A549 (cell line): ENCODE measurements at regions not wholly inside any gene's neighbourhood (a gene's known extent, or its start where the extent isn't known, plus 50 kb on each side); places are given as distances from the start of the nearest gene placed in this dataset.

Experiments
- ATAC-seq, 2 experiments: fragments of 200-7000 bp in 1 of 2; fragments of >200 bp in 1 of 2; cut with Nextera tagmentation in 1 of 2; cut with Tn5 transposase in 1 of 2; 3 replicates each; pipeline versions ENCODE4 v1.8.0 to v1.9.1; 2018 to 2020; ENCODE audit warnings: mild to moderate bottlenecking in 1 of 2, moderate library complexity in 1 of 2
- CTCF ChIA-PET: fragments of 300-600 bp; sonication (Branson Sonifier 250); formaldehyde crosslinking; extraction: SDS; loops from one replicate; lab custom pipeline; 2021; ENCODE audit warnings: antibody characterized with exemption, inconsistent platforms; lab: Yijun Ruan, JAX
- POLR2A ChIA-PET: fragments of 350-600 bp; formaldehyde crosslinking; extraction: SDS; loops from one replicate; lab custom pipeline; 2021; ENCODE audit warnings: antibody characterized with exemption, inconsistent platforms; lab: Yijun Ruan, JAX
- DNase-seq, 2 experiments: peaks; one replicate each; pipeline versions ENCODE4 v3.0.0 to v3.0.0-alpha.2; 2011 to 2016; ENCODE audit warnings: low read depth in 1 of 2, low spot score in 1 of 2
- FAIRE-seq: peaks from 2 replicates; lab custom pipeline; 2011; peaks lifted over from hg19 to GRCh38; lab: Jason Lieb, UNC
- H3K27ac ChIP-seq, 2 experiments: fragments of >200 bp; sonication (Bioruptor Twin); formaldehyde crosslinking; 3 replicates each; pipeline ENCODE4 v1.5.1; 2016 to 2017
- H3K4me1 ChIP-seq: fragments of >200 bp; sonication (Bioruptor Twin); formaldehyde crosslinking; 3 replicates; pipeline ENCODE4 v1.6.1; 2016
- H3K4me2 ChIP-seq: fragments of >200 bp; sonication (Bioruptor Twin); formaldehyde crosslinking; 3 replicates; pipeline ENCODE4 v1.6.1; 2016
- H3K4me3 ChIP-seq: fragments of >200 bp; sonication (Bioruptor Twin); formaldehyde crosslinking; 3 replicates; pipeline ENCODE4 v1.5.1; 2016
- H3K9me3 ChIP-seq: fragments of >200 bp; sonication (Bioruptor Twin); formaldehyde crosslinking; 3 replicates; pipeline ENCODE4 v1.6.1; 2016
- CBX2 ChIP-seq: fragments of 200-600 bp; sonication (generic); IDR thresholded peaks from 2 replicates; pipeline ENCODE4 v1.6.1; 2016; ENCODE audit warnings: low read depth, mild to moderate bottlenecking, borderline replicate concordance
- CEBPB ChIP-seq, 2 experiments: fragments of >200 bp in 1 of 2; sonication (Bioruptor Twin) in 1 of 2; formaldehyde crosslinking in 1 of 2; IDR thresholded peaks; 2 replicates each; pipeline ENCODE4 v1.6.1; 2012 to 2016
- CHD4 ChIP-seq: fragments of 200-600 bp; sonication (generic); IDR thresholded peaks from 2 replicates; pipeline ENCODE4 v1.6.1; 2016; ENCODE audit warnings: antibody characterized with exemption, mild to moderate bottlenecking, borderline replicate concordance
- CTCF ChIP-seq: fragments of >200 bp; sonication (Bioruptor Twin); formaldehyde crosslinking; IDR thresholded peaks from 3 replicates; pipeline ENCODE4 v1.5.1; 2016
- E2F6 ChIP-seq: IDR thresholded peaks from 2 replicates; pipeline ENCODE4 v1.6.1; 2012; ENCODE audit warnings: low read depth, borderline replicate concordance
- EHF ChIP-seq: fragments of 250-450 bp; sonication (Bioruptor Pico); IDR thresholded peaks from 2 replicates; pipeline ENCODE4 v1.5.0; 2020; ENCODE audit warnings: mild to moderate bottlenecking
- EHMT2 ChIP-seq: fragments of 200-600 bp; sonication (generic); IDR thresholded peaks from 2 replicates; pipeline ENCODE4 v1.6.1; 2016; ENCODE audit warnings: antibody characterized with exemption, low read depth, mild to moderate bottlenecking, moderate library complexity
- ESRRA ChIP-seq: fragments of 150-350 bp; IDR thresholded peaks from 2 replicates; pipeline ENCODE4 v1.6.1; 2014; ENCODE audit warnings: mild to moderate bottlenecking, low read length, borderline replicate concordance
- FOSB ChIP-seq: fragments of 250-450 bp; sonication (Bioruptor Pico); IDR thresholded peaks from 2 replicates; pipeline ENCODE4 v1.5.0; 2020; ENCODE audit warnings: mild to moderate bottlenecking, moderate library complexity
- GATA3 ChIP-seq: IDR thresholded peaks from 2 replicates; pipeline ENCODE4 v1.6.1; 2012; ENCODE audit warnings: borderline replicate concordance
- HDAC2 ChIP-seq: fragments of 200-600 bp; sonication (generic); IDR thresholded peaks from 2 replicates; pipeline ENCODE4 v1.6.1; 2016
- HEYL ChIP-seq: fragments of 250-450 bp; sonication (Bioruptor Pico); IDR thresholded peaks from 2 replicates; pipeline ENCODE4 v1.8.0; 2021; ENCODE audit warnings: mild to moderate bottlenecking, moderate library complexity
- HOXB13 ChIP-seq: fragments of 250-450 bp; sonication (Bioruptor Pico); IDR thresholded peaks from 2 replicates; pipeline ENCODE4 v1.5.0; 2020; ENCODE audit warnings: low read depth, mild to moderate bottlenecking, moderate library complexity
- JUN ChIP-seq, 2 experiments: fragments of >200 bp; sonication (Bioruptor Twin); formaldehyde crosslinking; IDR thresholded peaks; 2 replicates in 1 of 2; 3 replicates in 1 of 2; pipeline ENCODE4 v1.6.1; 2016 to 2017
- KDM1A ChIP-seq: fragments of 200-600 bp; sonication (generic); IDR thresholded peaks from 2 replicates; pipeline ENCODE4 v1.6.1; 2016; ENCODE audit warnings: low read depth, mild to moderate bottlenecking
- MAZ ChIP-seq: fragments of 150-350 bp; IDR thresholded peaks from 2 replicates; pipeline ENCODE4 v1.6.1; 2014; ENCODE audit warnings: antibody characterized with exemption, low read depth, low read length, borderline replicate concordance
- NFE2L2 ChIP-seq: fragments of 150-350 bp; conservative IDR thresholded peaks from 2 replicates; pipeline ENCODE4 v1.6.1; 2014; ENCODE audit warnings: low read length
- NPAS2 ChIP-seq: fragments of 250-450 bp; sonication (Bioruptor Pico); IDR thresholded peaks from 2 replicates; pipeline ENCODE4 v1.8.0; 2022; ENCODE audit warnings: mild to moderate bottlenecking, moderate library complexity, borderline replicate concordance
- NR3C1 ChIP-seq: fragments of >200 bp; sonication (Bioruptor Twin); formaldehyde crosslinking; IDR thresholded peaks from 3 replicates; pipeline ENCODE4 v1.6.1; 2017
- PBX3 ChIP-seq: IDR thresholded peaks from 2 replicates; pipeline ENCODE4 v1.6.1; 2012
- PHF8 ChIP-seq: fragments of 200-600 bp; sonication (generic); IDR thresholded peaks from 2 replicates; pipeline ENCODE4 v1.6.1; 2016; ENCODE audit warnings: low read depth, mild to moderate bottlenecking, antibody characterized with exemption, moderate library complexity, borderline replicate concordance
- POLR2AphosphoS2 ChIP-seq: conservative IDR thresholded peaks from 2 replicates; pipeline ENCODE4 v1.6.1; 2012; ENCODE audit warnings: low read length, improper control_type of control experiment, inconsistent platforms
- RAD21 ChIP-seq, 2 experiments: fragments of >200 bp in 1 of 2; sonication (Bioruptor Twin) in 1 of 2; formaldehyde crosslinking in 1 of 2; IDR thresholded peaks in 1 of 2; conservative IDR thresholded peaks in 1 of 2; 2 replicates in 1 of 2; 3 replicates in 1 of 2; pipeline ENCODE4 v1.6.1; 2012 to 2018; ENCODE audit warnings: inconsistent platforms in 1 of 2
- RCOR1 ChIP-seq: fragments of 150-350 bp; IDR thresholded peaks from 2 replicates; pipeline ENCODE4 v1.6.1; 2014; ENCODE audit warnings: antibody characterized with exemption, low read length, low read depth
- SMC3 ChIP-seq: fragments of >200 bp; sonication (Bioruptor Twin); formaldehyde crosslinking; IDR thresholded peaks from 3 replicates; pipeline ENCODE4 v1.6.1; 2018; ENCODE audit warnings: inconsistent platforms
- TP53 ChIP-seq: fragments of 250-450 bp; sonication (Bioruptor Pico); IDR thresholded peaks from 2 replicates; pipeline ENCODE4 v1.5.0; 2021; ENCODE audit warnings: mild to moderate bottlenecking, moderate library complexity
- ZC3H11A ChIP-seq: fragments of 450-650 bp; IDR thresholded peaks from 2 replicates; pipeline ENCODE4 v1.6.1; 2014; ENCODE audit warnings: antibody characterized with exemption, mild to moderate bottlenecking
- ZFP36 ChIP-seq: fragments of 450-650 bp; IDR thresholded peaks from 2 replicates; pipeline ENCODE4 v1.6.1; 2014; ENCODE audit warnings: borderline replicate concordance; ENCODE audit not compliant: partially characterized antibody
- ZSCAN20 ChIP-seq: fragments of 250-450 bp; sonication (Bioruptor Pico); IDR thresholded peaks from 2 replicates; pipeline ENCODE4 v1.8.0; 2022; ENCODE audit warnings: mild to moderate bottlenecking, moderate library complexity
- WGBS: methylation state at CpG from one replicate; pipeline ENCODE4 v1.1.6; 2017; ENCODE audit errors: missing lambda C conversion rate; 5-methylcytosine and 5-hydroxymethylcytosine counted together

GRCh38 chr9:108182950-108183381 is 672.8 kb downstream of the ACTL7B start:
- ChIA-PET POLR2A (no interaction called here), CTCF (interaction anchor here (0.7 to 1.3 kb wide), 3 partner anchors 12 to 579 kb away, joined by 3 to 5 read pairs (median 5); no protein-coding TSS in a partner anchor)
- Histone ChIP-seq H3K9me3 (no peaks in the 10 kb centered on the region), H3K27ac (no peak overlapping the region), H3K4me1 (no peaks in the 10 kb centered on the region), H3K4me2 (no peak overlapping the region), H3K4me3 (no peak overlapping the region)
- 57% methylated on average over 5 of the region's 5 CpGs for WGBS
- FAIRE-seq (no peak), DNase-seq (no peak), ATAC-seq (no peak)
- no peak for TF ChIP-seq PHF8
- TF ChIP-seq NFE2L2 = no peak
- TF ChIP-seq JUN (IDR thresholded peaks at IDR 0.05) = no peak
- no peak for TF ChIP-seq EHMT2
- TF ChIP-seq POLR2AphosphoS2 = no peak
- TF ChIP-seq TP53 (CRISPR knock-in tag) = no peak
- no peak for TF ChIP-seq GATA3
- TF ChIP-seq SMC3 = no peak
- no peak for TF ChIP-seq FOSB (CRISPR knock-in tag)
- TF ChIP-seq PBX3 = no peak

GRCh38 chr9:108182270-108182669 is 673.5 kb downstream of the ACTL7B start:
- WGBS = 79% methylated on average over 8 of the region's 8 CpGs

GRCh38 chr9:108181441-108181840 is 674.3 kb downstream of the ACTL7B start:
- POLR2A ChIA-PET = no interaction called here
- Histone ChIP-seq H3K4me3 (no peak overlapping the region), H3K9me3 (no peaks in the 10 kb centered on the region), H3K27ac (no peak overlapping the region), H3K4me1 (no peaks in the 10 kb centered on the region)
- FAIRE-seq = no peak
- CTCF ChIA-PET = interaction anchor here (0.6 to 1.4 kb wide), 3 partner anchors 91 to 697 kb away, joined by 3 to 5 read pairs (median 3); no protein-coding TSS in a partner anchor
- DNase-seq = no peak
- WGBS = 73% methylated on average over 2 of the region's 2 CpGs
- ATAC-seq = no peak
- TF ChIP-seq CBX2 = no peak
- TF ChIP-seq EHF = no peak
- no peak for TF ChIP-seq ZFP36
- no peak for TF ChIP-seq HOXB13 (CRISPR knock-in tag)
- TF ChIP-seq CTCF = no peak
- TF ChIP-seq ZSCAN20 (CRISPR knock-in tag) = no peak
- no peak for TF ChIP-seq NPAS2
- TF ChIP-seq GATA3 = no peak
- no peak for TF ChIP-seq PBX3
- TF ChIP-seq HEYL (CRISPR knock-in tag) = no peak
- no peak for TF ChIP-seq CHD4
- TF ChIP-seq EHMT2 = no peak
- no peak for TF ChIP-seq POLR2AphosphoS2
- TF ChIP-seq, all 56 proteins: peak for 0
- H3K4me2 ChIP-seq = no peak overlapping the region

More at GRCh38 chr9:108182270-108182669, 673.5 kb downstream of the ACTL7B start:
- ChIA-PET POLR2A (no interaction called here), CTCF (interaction anchor here (0.6 to 1.3 kb wide), 3 partner anchors 13 to 579 kb away, joined by 3 to 5 read pairs (median 3); no protein-coding TSS in a partner anchor)
- FAIRE-seq = no peak
- ATAC-seq = no peak
- Histone ChIP-seq H3K27ac (no peak overlapping the region), H3K4me3 (no peak overlapping the region), H3K4me1 (no peaks in the 10 kb centered on the region), H3K9me3 (no peaks in the 10 kb centered on the region), H3K4me2 (no peak overlapping the region)
- no peak for DNase-seq
- TF ChIP-seq KDM1A = no peak
- no peak for TF ChIP-seq ZFP36
- TF ChIP-seq EHMT2 = no peak
- no peak for TF ChIP-seq NR3C1
- no peak for TF ChIP-seq CBX2
- TF ChIP-seq FOSB (CRISPR knock-in tag) = no peak
- no peak for TF ChIP-seq CEBPB (IDR thresholded peaks at IDR 0.05)
- TF ChIP-seq E2F6 = no peak
- TF ChIP-seq ESRRA = no peak
- TF ChIP-seq HDAC2 = no peak
- TF ChIP-seq ZSCAN20 (CRISPR knock-in tag) = no peak
- TF ChIP-seq RCOR1 = no peak
- no peak for TF ChIP-seq ZC3H11A
- no peak for TF ChIP-seq RAD21 (conservative IDR thresholded peaks at IDR 0.05 in 1 of 2, IDR thresholded peaks at IDR 0.05 in 1 of 2)
- TF ChIP-seq MAZ = no peak
